Activated CD4-positive, alpha-beta T cell treated with anti-CD3 and anti-CD28 coated beads, Interleukin-2, amount 50 U/mL, for 48 hours (primary cell): ENCODE measurements at regions not wholly inside any gene's neighbourhood (a gene's known extent, or its start where the extent isn't known, plus 50 kb on each side); places are given as distances from the start of the nearest gene placed in this dataset.
"Not testable (repeated sequence)": the region's sequence is repeated elsewhere in the genome, so short reads cannot be mapped to it uniquely, and the experiment has no call there.

ENCODE experiments used
- DNase-seq, 2 experiments: peaks; one replicate each; pipeline ENCODE4 v3.0.0-alpha.2; 2020

DNA sequence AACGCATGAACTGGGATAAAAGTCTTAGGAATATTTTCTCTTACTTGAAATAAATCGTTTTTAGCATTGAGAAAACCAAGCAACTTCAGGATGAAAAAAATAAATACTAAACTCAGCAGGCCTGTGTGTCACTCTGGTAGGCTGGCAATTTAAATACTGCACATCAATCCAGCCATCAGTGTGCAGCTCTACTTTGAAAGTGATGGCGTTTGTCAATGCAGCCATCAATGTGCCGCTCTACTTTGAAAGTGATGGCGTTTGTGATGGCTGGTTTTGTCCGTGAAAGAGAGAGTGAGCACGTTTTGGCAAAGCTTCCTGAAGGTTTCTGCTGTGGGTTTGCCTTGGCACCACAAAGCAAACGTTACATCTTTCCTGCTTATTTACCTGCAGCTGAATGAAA is 543.5 kb upstream of the SALL3 start:
- DNase-seq = no peak

DNA sequence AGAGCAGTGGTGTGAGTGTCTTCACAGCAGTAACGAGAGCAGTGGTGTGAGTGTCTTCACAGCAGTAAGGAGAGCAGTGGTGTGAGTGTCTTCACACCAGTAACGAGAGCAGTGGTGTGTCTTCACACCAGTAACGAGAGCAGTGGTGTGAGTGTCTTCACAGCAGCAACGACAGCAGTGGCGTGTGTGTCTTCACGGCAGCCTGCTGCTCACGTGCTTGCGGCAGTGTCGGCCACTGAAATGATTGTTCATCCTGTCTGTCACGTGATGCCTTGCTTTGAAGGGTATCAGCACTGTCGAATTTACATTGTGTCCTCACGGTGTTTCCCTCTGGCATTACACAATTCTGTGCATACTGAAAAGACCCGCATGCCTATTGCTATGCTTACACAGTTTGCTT is 541.4 kb upstream of the SALL3 start:
- DNase-seq = not testable (repeated sequence)

DNA sequence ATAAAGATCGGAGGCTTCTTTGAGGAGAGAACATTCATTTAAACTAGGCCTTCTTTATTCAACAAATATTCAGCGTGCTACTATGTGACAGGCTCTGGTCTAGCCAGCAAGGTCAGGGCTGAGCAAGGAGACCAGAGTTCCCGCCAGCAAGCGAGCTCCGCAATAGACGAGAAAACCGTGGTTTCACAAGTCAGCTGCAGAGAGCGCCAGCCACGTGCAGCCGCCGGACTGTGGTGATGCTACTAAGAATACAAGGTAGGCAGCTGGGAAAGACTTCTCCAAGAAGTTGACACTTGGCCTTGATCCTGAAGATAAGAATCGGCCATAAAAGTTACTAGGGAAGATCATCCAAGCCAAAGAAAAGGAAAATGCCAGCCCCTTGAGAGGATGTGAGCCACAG is 533.7 kb upstream of the SALL3 start:
- no peak for DNase-seq

DNA sequence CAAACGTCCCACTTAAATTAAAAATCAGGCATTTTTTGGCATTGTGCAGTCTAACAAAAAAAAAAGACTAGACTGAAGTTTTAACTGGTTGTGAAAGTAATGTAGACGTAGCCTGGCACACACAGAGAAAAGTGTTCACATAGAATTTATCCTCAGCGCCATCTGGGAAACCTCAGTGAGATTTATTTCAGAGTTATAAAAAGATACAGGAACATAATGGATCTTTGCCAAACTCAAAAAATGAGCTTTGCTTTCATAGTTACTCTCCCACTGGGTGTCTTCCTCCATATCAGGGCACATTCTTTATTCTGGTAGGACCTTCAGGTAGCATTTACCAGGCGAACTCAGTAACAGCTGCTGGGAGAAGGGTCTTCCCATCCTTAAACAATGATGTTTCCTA is 532.4 kb upstream of the SALL3 start:
- DNase-seq = no peak

DNA sequence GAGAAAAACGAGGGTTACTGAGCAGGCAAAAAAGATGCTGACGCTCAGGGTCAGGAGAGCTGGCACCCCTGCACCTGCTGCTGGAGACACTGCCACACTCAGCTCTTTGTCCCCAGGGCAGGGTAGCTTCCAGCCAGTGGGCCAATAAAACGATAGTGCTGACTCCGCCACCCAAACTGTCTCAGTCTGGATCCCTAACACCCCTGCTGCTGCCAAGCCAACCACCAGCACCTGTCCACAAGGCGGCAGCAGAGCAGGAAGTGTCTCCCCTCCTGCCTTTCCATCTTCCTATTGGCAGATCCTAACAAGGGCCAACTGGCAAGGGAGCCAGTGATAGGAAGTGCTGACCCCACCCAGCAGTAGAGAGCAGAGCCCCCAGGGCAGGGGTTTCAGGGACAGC is 531.5 kb upstream of the SALL3 start:
- no peak for DNase-seq

DNA sequence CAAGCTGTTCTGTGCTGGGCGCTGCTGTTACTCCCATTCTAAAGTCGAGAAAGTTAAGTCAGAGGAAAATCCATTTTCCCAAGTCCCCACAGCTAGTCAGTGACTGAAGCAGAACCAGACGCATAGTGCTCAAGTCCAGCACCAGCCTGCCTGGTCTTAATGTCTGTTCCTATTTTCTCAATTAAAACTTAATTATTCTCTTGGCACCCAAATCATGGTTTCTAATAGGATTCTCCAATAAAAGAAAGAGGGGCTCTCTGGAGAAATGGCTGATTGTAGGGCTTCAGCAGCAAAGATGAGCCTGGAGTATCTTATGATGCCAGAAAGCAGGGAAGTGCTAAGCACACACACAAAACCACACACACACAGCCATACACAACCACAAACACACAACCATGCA is 531.0 kb upstream of the SALL3 start:
- no peak for DNase-seq

DNA sequence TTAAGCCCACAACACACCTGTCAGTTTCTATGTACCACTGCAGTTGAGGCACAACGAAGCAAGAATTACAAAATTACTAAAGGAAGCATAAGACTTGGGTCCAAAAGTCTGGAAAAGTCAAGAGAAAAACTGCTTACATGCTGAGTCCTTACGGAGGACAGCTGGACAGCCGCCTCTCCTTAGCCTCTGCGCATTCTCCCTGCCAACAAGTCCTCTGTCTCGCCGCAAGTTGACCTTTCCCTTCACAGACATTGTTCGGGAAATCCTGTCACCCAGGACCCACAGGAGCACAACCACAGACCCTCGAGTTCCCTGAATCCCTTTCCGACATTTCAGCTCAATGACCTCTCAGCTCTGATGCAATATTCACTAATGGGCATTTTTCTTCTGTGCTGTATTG is 525.4 kb upstream of the SALL3 start:
- DNase-seq = no peak

DNA sequence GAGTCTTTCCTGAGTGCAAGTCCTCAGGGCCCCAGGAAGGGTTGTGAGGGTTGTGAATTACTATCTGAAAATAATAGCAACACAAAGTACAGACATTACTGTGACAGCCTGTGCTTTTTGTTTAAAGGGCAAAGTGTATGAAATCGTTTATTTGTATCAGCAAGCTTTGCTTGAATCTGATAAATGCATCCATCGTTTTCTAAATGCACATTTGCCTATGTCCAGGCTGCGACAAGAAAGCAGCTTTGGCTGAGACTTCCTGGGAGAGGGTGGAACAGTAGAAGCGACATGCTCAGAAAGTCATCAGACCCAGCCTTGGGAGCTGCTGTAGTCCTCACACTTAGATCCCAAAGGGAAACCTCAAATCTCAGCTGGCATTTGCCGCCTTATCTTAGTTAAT is 524.2 kb upstream of the SALL3 start:
- no peak for DNase-seq

DNA sequence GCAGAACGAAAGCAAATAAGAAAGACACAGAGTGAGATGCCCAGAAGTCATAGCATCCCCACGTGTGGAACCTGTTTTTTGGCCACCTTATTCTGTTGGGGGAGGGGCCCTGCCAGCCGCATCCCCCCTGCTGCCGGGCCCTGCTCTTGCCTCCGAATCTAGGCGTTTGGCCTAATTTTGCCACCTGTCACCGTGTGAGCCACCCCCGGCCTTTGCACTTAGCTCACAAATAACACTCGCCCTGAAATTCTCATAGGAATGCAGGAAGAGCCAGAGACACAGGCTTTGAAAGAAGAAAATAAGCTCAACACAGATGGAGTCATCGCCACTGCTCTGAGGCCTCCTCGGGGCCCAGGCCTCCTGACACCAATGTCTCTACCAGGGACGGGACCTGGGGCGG is 522.6 kb upstream of the SALL3 start:
- DNase-seq = no peak

DNA sequence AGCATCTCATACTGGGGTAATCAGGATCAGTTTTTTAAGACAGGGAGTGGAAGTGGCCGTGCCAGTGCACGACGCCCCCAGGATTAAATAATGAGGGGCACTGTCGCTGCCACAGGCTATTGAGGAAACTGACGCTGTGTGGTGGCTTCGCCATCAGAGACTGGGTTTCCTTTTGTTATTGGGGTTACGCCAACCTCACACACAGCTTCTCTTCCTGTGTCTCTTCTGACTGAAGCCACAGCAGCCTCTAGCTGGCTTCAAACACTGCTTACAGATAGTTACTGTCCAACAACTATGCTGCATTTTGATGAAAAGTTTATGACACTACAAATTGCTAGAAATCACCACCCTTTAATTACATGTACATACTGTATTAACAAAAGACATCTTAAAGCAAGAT is 521.9 kb upstream of the SALL3 start:
- DNase-seq = no peak

DNA sequence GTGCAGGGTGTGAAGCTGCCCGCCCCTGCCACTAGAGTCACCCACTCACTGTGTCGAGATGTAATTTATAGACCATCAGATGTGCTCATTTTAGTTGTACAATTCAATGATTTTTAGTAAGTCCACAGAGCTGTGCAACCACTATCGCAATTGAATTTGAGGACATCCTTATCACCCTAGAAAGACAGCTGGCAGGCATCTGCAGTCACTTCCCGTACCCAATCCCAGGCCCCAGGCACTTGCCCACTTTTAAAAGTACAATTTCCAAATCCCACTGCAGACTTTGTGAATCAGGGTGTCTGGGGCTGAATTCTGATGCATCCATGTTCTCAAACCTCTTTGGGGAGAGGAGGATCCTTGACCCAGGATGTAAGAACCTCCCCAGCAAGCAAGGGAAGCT is 521.3 kb upstream of the SALL3 start:
- DNase-seq = no peak

DNA sequence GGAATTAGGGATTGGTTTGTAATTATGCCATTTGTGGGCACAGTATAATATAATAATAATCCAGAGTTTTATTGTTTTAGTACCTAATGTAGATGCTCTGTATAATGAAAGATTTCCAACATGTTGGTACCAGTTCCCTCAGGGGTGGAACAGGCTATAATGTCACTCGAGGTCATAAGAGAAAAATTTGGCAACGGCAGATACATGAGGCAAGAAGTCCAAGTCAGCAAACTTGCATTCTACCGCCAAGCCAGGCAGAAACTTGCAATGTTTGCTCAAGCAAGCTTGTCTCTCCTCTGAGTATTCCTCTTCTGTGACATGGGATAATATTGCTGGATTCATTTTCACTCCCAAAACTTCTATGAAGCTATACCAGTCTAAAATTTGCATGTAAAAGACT is 520.0 kb upstream of the SALL3 start:
- DNase-seq = no peak

DNA sequence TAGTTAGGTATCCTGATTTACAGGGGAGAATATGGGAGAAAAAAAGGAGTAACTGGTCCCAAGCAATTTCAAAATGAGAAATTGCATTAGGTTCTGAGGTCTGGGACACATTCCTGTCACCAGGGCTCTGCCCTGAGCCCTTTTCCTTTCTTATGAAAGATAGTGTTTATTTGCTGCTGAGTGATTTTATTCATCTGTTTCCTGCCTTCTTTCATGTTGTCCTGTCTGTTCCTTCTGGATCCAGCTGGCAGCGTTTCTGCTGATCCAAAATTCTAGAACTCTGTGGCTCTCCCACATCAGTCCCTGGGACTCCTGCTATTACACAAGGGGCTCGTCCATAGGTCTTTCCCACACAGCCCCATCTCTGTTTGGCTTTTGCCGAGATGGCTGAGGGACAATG is 519.1 kb upstream of the SALL3 start:
- DNase-seq = no peak

DNA sequence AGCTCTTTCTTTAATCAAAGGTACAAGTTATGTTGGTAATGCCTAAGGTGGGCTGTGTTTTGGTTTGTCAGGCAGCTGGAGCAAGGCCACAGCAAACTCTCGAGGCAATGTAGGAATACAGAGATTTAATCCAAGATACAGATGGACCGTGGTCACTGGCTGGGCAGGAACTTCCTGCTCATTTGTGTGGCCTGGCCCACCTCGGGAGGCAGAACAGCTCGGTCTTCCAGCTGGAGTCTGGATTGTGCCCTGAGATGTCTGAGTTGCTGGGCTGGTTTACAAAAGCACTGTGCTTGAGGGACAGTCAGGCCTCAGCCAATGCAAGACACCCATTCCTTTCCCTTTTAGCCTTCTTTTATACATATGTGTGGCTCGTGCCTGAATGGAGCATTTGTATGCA is 506.1 kb upstream of the SALL3 start:
- no peak for DNase-seq

DNA sequence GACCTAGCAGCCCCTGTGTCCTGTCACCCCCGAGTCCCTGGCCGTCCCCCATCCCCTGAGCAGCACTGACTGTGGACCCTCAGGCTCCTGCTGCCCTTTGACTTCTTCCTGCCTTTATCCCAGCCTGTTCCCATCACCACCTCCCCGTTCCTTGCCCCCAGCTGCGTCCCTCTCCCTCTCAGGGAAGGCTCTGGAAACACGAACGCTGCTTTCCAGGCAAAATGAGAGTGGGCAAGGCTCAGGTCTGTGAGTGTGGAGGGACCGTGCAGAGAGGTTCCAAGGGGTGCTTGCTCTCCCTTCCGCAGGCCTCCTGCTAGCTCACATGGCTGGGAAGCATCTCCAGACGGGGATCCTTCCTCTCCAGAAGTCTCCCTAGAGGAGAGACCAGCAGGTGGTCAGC is 501.8 kb upstream of the SALL3 start:
- no peak for DNase-seq

DNA sequence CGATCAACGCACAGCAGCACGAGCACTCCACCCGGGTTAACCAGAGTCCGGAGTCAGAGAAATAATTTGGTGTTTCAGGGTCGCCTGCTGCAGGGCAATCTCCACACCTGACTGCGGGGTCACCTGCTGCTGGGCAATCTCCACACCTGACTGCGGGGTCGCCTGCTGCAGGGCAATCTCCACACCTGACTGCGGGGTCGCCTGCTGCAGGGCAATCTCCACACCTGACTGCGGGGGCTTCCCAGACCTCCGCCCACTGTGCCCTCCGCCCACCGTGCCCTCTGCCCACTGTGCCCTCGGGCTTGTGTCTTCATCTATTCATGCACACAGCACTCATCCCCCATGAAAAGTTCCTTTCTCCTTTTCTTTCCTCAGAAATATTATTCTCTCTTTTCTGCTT is 500.2 kb upstream of the SALL3 start:
- DNase-seq = no peak

DNA sequence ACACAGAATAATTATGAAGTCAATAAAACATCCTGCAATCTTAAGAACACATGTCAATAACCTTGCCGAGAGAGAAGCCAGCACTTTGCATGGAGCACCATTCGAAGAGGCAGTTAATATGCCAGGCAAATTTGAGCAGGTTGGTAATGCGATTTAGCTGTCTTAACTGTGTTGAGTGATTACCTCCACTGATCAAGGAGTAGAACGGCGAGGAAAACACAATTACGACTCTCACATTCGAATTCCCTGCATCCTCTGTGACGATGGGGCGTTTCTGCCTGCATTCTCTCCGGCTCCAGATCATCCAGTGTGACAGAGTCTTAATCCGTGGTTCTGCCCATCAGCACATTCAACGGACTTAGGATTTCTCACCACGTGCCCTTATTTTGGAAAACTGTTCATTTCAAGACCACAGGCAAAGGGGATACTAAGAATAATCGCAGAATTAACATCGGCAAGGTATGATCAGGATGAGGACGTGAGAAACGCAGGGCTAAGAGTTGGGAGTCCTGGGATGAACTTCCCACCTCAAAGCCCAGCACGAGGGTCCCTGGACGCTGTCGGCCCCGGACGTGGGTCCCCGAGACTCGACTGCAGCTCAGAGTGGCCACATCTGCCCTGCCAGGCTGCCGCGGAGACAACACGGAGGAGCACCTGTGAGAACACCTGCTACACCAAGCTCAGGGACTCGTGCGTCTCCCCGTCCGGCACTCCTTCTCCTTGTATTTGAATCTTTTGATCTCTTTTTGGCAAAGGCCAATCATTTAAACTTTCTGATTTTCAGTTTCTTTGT is 499.2 kb upstream of the SALL3 start:
- no peak for DNase-seq

DNA sequence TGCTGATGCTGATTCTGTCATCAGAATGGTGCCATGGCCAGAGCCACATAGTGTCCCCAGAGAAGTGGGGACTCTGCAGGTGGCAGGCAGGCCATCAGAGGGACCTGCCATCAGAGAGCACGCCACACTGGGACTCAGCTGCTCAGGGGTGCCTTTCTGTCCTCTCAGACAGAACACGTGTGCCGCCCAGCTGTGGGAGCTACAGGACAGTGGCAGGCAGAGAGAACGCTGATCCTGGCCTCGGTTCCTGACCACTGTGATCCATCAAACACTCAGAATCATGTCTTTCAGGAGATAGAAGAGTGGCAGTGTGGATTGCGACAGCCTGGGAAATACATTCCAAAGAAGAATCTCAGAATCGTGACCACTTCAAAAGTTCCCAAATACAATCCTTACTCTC is 497.2 kb upstream of the SALL3 start:
- no peak for DNase-seq

DNA sequence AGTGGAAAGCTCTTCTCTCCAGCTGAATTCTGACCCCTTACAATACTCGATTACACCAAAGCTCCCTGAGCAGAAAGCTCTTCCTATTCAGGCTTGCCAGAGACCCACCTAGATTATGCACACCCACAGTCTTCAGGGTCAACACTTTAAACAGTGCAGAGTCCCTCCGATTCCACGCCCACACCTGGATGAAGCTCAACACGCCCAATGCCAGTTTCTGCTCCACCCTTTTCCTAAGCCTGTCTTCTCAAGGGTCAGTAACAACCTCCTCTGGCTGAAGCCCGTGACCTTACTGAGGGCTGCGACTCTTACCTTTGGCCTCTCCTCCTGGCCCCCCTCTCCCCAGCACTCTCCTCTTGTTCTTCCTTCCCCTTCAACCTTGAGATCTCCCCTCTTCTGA is 492.0 kb upstream of the SALL3 start:
- no peak for DNase-seq

DNA sequence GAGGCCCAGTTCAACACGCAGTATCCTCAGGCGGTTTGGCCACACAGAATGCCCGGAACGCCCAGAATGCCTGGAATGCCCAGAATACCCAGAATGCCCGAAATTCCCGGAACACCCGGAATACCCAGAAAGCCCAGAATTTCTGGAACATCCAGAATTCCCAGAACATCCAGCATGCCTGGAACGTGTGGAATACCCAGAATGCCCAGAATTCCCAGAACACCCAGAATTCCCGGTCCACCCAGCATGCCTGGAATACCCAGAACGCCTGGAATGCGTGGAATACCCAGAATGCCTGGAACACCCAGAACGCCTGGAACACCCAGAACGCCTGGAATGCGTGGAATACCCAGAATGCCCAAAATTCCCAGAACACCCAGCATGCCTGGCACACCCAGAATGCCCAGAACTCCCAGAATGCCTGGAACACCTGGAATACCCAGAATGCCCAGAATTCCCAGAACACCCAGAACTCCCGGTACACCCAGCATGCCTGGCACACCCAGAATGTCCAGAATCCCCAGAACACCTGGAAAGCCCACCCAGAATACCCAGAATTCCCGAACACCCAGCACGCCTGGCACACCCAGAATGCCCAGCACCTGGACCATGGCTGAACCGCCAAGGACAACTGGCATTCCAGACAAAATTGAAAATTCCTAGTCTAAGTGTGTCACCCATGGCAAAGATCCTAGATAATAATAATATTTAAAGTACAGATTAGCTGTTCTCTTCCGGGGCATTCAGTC is 487.4 kb upstream of the SALL3 start:
- DNase-seq = no peak

DNA sequence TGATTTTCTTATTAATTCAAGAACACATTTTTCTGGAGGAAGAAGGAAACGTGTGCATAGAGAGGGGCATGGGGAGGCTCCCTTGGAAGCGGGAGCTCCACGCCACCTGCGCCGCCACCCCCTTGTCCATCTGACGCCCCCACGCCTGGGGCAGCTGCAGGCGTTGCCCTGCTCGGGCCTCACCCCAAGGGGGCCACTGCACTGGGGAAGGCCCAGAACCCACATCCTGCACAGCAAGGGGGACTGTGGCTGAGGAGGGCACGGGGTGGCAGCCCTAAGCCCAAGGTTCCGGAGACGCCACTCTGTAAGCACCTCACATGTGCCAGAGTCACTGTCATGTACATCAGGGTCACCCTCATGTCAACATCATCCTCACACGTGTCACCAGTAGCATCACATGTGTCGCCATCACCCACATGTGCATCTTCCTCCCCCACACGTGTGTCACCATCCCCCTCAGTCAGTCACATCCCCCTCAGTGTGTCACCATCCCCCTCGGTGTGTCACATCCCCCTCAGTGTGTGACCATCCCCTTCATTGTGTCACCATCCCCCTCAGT is 486.7 kb upstream of the SALL3 start:
- DNase-seq = no peak

DNA sequence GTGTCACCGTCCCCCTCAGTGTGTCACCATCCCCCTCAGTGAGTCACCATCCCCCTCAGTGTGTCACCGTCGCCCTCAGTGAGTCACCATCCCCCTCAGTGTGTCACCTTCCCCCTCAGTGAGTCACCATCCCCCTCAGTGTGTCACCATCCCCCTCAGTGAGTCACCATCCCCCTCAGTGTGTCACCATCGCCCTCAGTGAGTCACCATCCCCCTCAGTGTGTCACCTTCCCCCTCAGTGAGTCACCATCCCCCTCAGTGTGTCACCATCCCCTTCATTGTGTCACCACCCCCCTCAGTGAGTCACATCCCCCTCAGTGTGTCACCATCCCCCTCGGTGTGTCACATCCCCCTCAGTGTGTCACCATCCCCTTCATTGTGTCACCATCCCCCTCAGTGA is 486.1 kb upstream of the SALL3 start:
- DNase-seq = not testable (repeated sequence)

DNA sequence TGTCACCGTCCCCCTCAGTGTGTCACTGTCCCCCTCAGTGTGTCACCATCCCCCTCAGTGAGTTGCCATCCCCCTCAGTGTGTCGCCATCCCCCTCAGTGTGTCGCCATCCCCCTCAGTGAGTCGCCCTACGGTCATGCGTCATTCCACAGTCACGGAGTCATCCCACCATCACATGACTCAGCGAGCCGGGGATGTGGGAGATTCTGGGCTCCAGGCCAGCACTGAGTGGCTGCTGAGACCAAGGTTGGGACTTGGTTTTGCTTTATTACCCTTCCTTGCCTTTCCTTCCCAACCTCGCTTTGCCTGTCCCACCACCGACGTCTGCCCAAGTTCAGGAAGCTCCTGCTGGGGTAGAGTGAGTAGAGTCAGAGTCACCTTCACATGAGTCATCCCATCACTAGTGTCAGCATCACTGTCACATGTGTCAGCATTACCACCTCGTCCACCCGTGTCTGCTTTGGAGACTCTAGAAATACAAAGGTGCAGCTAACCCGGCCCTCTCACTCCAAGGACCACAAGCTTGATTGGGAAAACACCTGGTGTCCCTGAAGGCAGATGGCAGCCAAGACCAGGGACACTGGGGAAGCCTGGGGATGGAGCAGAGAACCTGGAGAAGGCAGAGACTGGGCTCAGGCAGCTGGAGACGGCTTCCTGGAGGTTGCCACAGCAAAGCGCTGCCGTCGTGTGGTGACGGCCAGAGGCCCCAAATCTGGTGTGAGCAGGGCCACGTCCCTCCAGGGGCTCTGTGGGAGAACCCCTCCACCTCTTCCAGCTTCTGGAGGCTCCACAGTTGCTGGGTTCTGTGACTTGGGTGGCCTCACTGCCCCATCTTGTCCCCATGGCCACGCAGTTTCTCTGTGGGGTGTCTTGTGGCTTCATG is 485.2 kb upstream of the SALL3 start:
- no peak for DNase-seq
